Neural crest cell (in vitro differentiated cells): ENCODE measurements at regions not wholly inside any gene's neighbourhood (a gene's known extent, or its start where the extent isn't known, plus 50 kb on each side); places are given as distances from the start of the nearest gene placed in this dataset.

Experiments
- DNase-seq: peaks from one replicate; pipeline ENCODE4 v3.0.0; 2021; ENCODE audit warnings: low read depth, mixed read lengths, low spot score
- H3K27ac Mint-ChIP-seq: one replicate; pipeline ENCODE4 v1.8.0; 2021; ENCODE audit warnings: mild to moderate bottlenecking, mixed read lengths; ENCODE audit not compliant: unreplicated experiment
- H3K27me3 Mint-ChIP-seq: 2 replicates; pipeline ENCODE4 v1.8.0; 2021; ENCODE audit warnings: low read depth, mild to moderate bottlenecking, mixed read lengths
- H3K36me3 Mint-ChIP-seq: 2 replicates; pipeline ENCODE4 v1.8.0; 2021; ENCODE audit warnings: low read depth, mild to moderate bottlenecking, mixed read lengths
- H3K4me1 Mint-ChIP-seq: 2 replicates; pipeline ENCODE4 v1.8.0; 2021; ENCODE audit warnings: mixed read lengths
- H3K4me3 Mint-ChIP-seq: one replicate; pipeline ENCODE4 v1.8.0; 2021; ENCODE audit warnings: mild to moderate bottlenecking, mixed read lengths
- H3K9me3 Mint-ChIP-seq: 2 replicates; pipeline ENCODE4 v1.8.0; 2021; ENCODE audit warnings: mixed read lengths
- TF ChIP-seq, protein P1 (sequence below): fragments of 200-600 bp; sonication (generic); conservative IDR thresholded peaks from 2 replicates; pipeline ENCODE4 v1.5.0; 2021; ENCODE audit warnings: antibody characterized with exemption, mild to moderate bottlenecking

- Mint-ChIP-seq H3K27ac (peak overlapping the region; percentile 45), H3K4me3 (no peak overlapping the region), H3K4me1 (peaks cover 57% of the 10 kb centered on the region), H3K36me3 (no peaks in the 10 kb centered on the region), H3K9me3 (peaks cover 2% of the 10 kb centered on the region), H3K27me3 (no peaks in the 10 kb centered on the region)
- DNase-seq = no peak
- TF ChIP-seq, protein P1, sequence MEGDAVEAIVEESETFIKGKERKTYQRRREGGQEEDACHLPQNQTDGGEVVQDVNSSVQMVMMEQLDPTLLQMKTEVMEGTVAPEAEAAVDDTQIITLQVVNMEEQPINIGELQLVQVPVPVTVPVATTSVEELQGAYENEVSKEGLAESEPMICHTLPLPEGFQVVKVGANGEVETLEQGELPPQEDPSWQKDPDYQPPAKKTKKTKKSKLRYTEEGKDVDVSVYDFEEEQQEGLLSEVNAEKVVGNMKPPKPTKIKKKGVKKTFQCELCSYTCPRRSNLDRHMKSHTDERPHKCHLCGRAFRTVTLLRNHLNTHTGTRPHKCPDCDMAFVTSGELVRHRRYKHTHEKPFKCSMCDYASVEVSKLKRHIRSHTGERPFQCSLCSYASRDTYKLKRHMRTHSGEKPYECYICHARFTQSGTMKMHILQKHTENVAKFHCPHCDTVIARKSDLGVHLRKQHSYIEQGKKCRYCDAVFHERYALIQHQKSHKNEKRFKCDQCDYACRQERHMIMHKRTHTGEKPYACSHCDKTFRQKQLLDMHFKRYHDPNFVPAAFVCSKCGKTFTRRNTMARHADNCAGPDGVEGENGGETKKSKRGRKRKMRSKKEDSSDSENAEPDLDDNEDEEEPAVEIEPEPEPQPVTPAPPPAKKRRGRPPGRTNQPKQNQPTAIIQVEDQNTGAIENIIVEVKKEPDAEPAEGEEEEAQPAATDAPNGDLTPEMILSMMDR = no peak
Measured at GRCh38 chr5:124570285-124571035, 176.0 kb downstream of the ZNF608 start.

- no peak for DNase-seq
- peaks cover 2% of the 10 kb centered on the region for H3K9me3 Mint-ChIP-seq
- no peak overlapping the region for H3K4me3 Mint-ChIP-seq
- TF ChIP-seq, protein P1 = no peak
- no peaks in the 10 kb centered on the region for H3K27me3 Mint-ChIP-seq
- H3K36me3 Mint-ChIP-seq = no peaks in the 10 kb centered on the region
- H3K4me1 Mint-ChIP-seq = peaks cover 33% of the 10 kb centered on the region
- no peak overlapping the region for H3K27ac Mint-ChIP-seq
Measured at GRCh38 chr5:124566875-124567450, 179.5 kb downstream of the ZNF608 start.

GRCh38 chr5:124561451-124561850, 185.0 kb downstream of the ZNF608 start:
- Mint-ChIP-seq H3K4me1 (peaks cover 11% of the 10 kb centered on the region), H3K27ac (no peak overlapping the region), H3K36me3 (no peaks in the 10 kb centered on the region), H3K4me3 (no peak overlapping the region), H3K9me3 (peaks cover 4% of the 10 kb centered on the region), H3K27me3 (no peaks in the 10 kb centered on the region)
- TF ChIP-seq, protein P1 = no peak
- no peak for DNase-seq

DNA sequence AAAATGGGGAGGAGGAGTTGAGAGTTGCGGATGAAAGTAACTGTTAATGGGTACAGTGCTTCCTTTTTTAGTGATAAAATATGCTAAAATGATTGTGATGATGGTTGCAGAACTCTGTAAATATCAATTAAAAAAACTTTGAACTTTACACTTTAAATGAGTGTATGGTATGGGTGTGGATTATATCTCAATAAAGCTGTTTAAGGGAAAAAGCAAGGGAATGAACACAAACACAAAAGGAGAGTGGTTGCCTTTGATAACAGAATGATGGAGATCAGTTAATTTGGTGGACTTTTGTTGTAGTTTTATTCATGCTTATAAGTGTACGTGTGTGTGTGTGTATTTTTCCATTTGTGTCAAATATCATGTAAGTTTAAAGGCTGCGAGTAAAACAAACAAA, 186.1 kb downstream of the ZNF608 start:
- no peak overlapping the region for H3K27ac Mint-ChIP-seq
- no peaks in the 10 kb centered on the region for H3K27me3 Mint-ChIP-seq
- peaks cover 4% of the 10 kb centered on the region for H3K9me3 Mint-ChIP-seq
- DNase-seq = no peak
- H3K4me3 Mint-ChIP-seq = no peak overlapping the region
- TF ChIP-seq, protein P1 = no peak
- peaks cover 9% of the 10 kb centered on the region for H3K4me1 Mint-ChIP-seq
- H3K36me3 Mint-ChIP-seq = no peaks in the 10 kb centered on the region

DNA sequence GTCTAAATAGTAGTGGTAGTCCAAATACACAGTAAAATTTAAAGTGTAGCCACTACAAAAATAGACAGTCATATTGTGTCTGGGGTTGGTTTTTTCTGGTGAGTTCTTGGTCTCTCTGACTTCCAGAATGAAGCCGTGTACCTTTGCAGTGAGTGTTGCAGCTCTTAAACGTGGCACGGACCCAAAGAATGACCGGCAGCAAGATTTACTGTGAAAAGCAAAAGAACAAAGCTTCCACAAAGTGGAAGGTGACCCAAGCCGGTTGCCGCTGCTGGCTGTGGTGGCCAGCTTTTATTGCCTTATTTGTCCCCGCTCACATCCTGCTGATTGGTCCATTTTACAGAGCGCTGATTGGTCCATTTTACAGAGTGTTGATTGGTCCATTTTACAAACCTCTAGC, 188.7 kb downstream of the ZNF608 start:
- Mint-ChIP-seq H3K4me1 (peaks cover 20% of the 10 kb centered on the region), H3K27ac (no peak overlapping the region), H3K4me3 (no peak overlapping the region), H3K36me3 (no peaks in the 10 kb centered on the region), H3K9me3 (peaks cover 4% of the 10 kb centered on the region), H3K27me3 (no peaks in the 10 kb centered on the region)
- DNase-seq = no peak
- TF ChIP-seq, protein P1 = no peak
